ENCODE measurements at regions not wholly inside any gene's neighbourhood (a gene's known extent, or its start where the extent isn't known, plus 50 kb on each side); places are given as distances from the start of the nearest gene placed in this dataset.
"Not testable (repeated sequence)": the region's sequence is repeated elsewhere in the genome, so short reads cannot be mapped to it uniquely, and the experiment has no call there.

- TF ChIP-seq CTCF (conservative IDR thresholded peaks at IDR 0.05 in 1 of 2, IDR thresholded peaks at IDR 0.05 in 1 of 2; ENCODE audit: low read depth in 1 of 2, low read length in 2 of 2); EZH2 (IDR thresholded peaks at IDR 0.05; ENCODE audit: low read length, missing control alignments): not testable (repeated sequence)
Measured at GRCh38 chr11:43165393-43165792, 146.4 kb upstream of the API5 start.
